M059J (cell line): ENCODE measurements at regions not wholly inside any gene's neighbourhood (a gene's known extent, or its start where the extent isn't known, plus 50 kb on each side); places are given as distances from the start of the nearest gene placed in this dataset.
"Not testable (repeated sequence)": the region's sequence is repeated elsewhere in the genome, so short reads cannot be mapped to it uniquely, and the experiment has no call there.

ENCODE experiments used
- DNase-seq: peaks from one replicate; pipeline ENCODE4 v3.0.0-alpha.2; 2012; ENCODE audit warnings: low read depth

GRCh38 chr2:87574193-87575119, 173.4 kb upstream of the PLGLB2 start:
- DNase-seq, result not testable (repeated sequence)

- not testable (repeated sequence) for DNase-seq
Observed at GRCh38 chr2:87575138-87575537, 172.7 kb upstream of the PLGLB2 start.

- DNase-seq, result not testable (repeated sequence)
Observed at GRCh38 chr2:87577358-87577757, 170.5 kb upstream of the PLGLB2 start.

- not testable (repeated sequence) for DNase-seq
Observed at GRCh38 chr2:87582152-87582551, 165.7 kb upstream of the PLGLB2 start.

GRCh38 chr2:87582579-87582978, 165.3 kb upstream of the PLGLB2 start:
- not testable (repeated sequence) for DNase-seq

- not testable (repeated sequence) for DNase-seq
Observed at GRCh38 chr2:87583370-87583769, 164.5 kb upstream of the PLGLB2 start.

GRCh38 chr2:87583803-87584202, 164.1 kb upstream of the PLGLB2 start:
- not testable (repeated sequence) for DNase-seq

- DNase-seq, result not testable (repeated sequence)
Observed at GRCh38 chr2:87584268-87584906, 163.5 kb upstream of the PLGLB2 start.

- DNase-seq, result not testable (repeated sequence)
Observed at GRCh38 chr2:87587934-87588333, 160.0 kb upstream of the PLGLB2 start.

- not testable (repeated sequence) for DNase-seq
Observed at GRCh38 chr2:87592974-87593373, 154.9 kb upstream of the PLGLB2 start.

GRCh38 chr2:87593784-87594610, 153.9 kb upstream of the PLGLB2 start:
- peak; percentile 72 for DNase-seq

- DNase-seq, result peak; percentile 3
Observed at GRCh38 chr2:87594611-87594992, 153.3 kb upstream of the PLGLB2 start.

- DNase-seq, result not testable (repeated sequence)
Observed at GRCh38 chr2:87595017-87595416, 152.9 kb upstream of the PLGLB2 start.

- DNase-seq, result not testable (repeated sequence)
Observed at GRCh38 chr2:87600961-87601360, 146.9 kb upstream of the PLGLB2 start.

GRCh38 chr2:87602118-87602517, 145.8 kb upstream of the PLGLB2 start:
- not testable (repeated sequence) for DNase-seq

- not testable (repeated sequence) for DNase-seq
Observed at GRCh38 chr2:87602728-87603127, 145.2 kb upstream of the PLGLB2 start.

GRCh38 chr2:87603418-87604278, 144.2 kb upstream of the PLGLB2 start:
- peak; percentile 22 for DNase-seq

GRCh38 chr2:87604279-87604818, 143.5 kb upstream of the PLGLB2 start:
- DNase-seq, result peak; percentile 26

- not testable (repeated sequence) for DNase-seq
Observed at GRCh38 chr2:87604980-87605379, 142.9 kb upstream of the PLGLB2 start.

GRCh38 chr2:87608377-87609166, 139.3 kb upstream of the PLGLB2 start:
- not testable (repeated sequence) for DNase-seq
